ENCODE measurements at regions not wholly inside any gene's neighbourhood (a gene's known extent, or its start where the extent isn't known, plus 50 kb on each side); places are given as distances from the start of the nearest gene placed in this dataset.

DNA sequence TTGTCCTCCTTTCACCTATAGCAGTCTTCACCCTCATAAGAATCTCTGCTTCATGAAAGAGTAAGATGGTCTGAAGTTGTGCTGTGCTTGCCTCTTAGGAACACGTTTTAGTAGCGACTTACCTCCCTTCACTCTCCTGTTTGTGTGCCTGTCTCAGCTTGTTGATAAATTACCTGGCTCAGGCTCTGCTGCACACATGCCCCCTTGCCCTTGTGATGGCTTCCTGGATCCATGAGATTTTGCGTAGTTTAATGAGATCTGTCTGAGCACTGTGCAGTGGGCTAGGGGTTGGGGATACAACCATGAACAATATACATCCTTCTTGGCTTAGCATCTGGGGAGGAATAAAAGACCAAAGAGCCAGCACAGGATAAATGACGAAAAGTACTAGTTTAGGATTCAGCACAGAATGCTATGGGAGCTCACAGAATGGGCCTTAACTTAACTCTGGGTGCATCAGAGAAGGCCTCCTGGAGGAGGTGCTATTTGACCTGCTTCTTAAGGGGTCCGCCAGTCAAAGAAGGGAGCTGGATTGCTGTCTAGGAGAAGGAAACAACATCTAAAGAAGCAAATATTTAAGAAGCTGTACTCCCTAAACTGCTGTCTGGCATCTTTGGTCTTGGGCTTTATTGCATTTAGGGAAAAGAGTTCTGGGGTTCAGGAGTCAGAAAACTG, 175.7 kb upstream of the PLXNA2 start:
- no peak for DNase-seq (ENCODE audit: low read depth in 3 of 3)

DNA sequence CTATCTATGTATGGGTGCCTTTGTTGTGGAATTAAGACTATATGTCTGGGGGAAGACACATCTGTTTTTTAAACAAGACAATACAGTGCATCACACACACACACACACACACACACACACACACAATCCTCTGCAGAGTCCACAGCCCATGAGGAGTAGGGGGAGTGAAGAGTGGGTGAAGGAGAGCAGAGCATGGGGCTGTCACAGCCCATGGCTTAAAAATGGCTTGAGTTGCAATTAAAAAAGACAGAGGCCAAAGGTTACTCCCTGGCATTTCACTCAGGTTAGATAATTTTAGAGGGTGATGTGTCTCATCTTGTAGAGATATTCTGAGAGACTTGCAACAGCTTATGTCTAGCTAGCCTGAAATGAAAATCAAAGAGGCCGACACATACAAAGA, 176.5 kb upstream of the PLXNA2 start:
- DNase-seq (ENCODE audit: low read depth in 3 of 3), result no peak

DNA sequence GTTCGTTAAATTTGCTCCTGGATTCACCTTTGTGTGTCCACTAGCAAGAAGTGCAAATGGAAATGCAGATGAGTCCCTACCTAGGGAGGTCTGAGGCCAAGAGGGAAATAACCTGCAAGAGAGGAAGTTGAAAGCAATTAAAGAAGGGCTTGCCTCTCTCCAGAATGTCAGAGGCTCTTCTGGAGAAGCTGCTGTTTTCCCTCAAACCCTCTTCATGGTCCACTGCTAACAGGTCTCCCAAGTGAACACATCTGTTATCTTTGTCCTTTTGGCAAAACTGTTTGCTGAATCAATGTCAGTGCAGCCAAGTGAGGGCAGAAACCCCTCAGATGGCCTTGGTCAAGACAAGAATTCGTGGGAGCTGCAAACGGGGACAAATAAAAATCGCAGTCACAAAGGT, 177.3 kb upstream of the PLXNA2 start:
- DNase-seq (ENCODE audit: low read depth in 3 of 3), result no peak

DNA sequence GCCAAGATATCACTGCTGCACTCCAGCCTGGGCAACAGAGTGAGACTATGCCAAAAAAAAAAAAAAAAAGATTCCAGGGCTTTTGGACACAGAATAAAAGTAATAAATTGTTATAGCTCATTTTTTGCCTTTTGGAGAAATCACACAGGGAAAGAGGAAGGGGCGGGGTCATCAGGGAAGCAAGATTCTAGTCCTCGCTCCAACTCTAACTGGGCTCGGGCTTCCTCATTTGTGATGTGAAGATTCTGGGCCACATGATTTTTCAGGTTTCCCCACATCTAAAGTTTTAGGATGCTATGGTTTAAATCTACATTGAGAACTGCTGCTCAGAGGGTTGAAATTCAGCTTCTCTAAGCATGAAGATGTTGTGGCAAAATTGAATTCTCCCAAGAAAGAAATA, 179.3 kb upstream of the PLXNA2 start:
- DNase-seq (ENCODE audit: low read depth in 3 of 3), result no peak

DNA sequence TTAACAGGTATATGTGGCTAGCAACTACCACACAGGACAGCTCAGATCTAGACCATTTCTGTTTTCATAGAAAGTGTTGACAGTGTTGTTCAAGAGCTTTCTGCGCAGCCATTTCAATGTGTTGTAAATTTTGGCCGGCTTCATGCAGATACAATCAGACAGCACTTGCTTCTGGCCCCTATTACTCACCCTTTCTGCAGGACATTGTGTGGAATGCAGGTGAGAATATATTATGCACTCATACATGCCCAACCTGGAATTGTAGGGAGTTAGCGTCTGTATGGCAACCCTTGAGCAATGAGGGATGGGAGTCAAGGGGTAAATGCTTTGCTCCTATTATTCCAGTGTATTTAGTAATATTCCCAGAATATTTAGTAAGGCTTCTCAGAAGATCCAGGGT, 180.9 kb upstream of the PLXNA2 start:
- DNase-seq (ENCODE audit: low read depth in 3 of 3), result no peak

DNA sequence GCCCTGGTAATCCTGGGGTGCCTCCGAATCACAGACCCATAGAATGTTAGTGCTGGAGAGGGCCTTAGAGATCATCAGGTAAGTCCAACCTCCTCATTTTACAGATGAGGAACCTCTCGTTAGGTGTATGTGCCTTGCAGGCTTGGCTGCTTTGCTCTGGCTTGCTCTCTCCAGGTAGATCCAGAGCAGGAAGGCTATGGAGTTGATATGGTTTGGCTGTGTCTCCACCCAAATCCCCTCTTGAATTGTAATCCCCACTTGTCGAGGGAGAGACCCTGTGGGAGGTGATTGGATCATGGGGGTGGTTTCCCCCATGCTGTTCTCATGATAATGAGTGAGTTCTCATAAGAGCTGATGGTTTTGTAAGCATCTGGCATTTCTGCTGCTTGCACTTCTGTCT, 186.0 kb upstream of the PLXNA2 start:
- DNase-seq (ENCODE audit: low read depth in 3 of 3), result no peak

DNA sequence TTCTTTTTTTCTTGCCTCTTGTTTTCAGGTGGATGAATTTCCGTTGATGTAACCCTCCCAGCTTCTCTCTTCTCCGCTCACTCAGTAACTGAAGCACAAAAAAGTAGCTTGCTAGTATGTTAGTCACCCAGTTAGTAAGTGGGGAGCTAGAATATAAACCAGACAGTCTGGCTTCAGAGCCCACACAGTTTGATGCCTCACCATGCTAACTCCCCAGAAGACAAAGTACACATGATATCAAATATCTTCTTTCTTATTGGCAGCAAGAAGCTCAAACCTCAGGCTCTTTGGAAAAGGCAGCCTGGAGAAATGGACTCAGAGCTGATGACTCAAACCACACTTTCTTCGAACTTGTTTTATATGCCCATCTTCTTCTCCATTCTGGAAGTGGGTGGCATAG, 187.5 kb upstream of the PLXNA2 start:
- no peak for DNase-seq (ENCODE audit: low read depth in 3 of 3)

DNA sequence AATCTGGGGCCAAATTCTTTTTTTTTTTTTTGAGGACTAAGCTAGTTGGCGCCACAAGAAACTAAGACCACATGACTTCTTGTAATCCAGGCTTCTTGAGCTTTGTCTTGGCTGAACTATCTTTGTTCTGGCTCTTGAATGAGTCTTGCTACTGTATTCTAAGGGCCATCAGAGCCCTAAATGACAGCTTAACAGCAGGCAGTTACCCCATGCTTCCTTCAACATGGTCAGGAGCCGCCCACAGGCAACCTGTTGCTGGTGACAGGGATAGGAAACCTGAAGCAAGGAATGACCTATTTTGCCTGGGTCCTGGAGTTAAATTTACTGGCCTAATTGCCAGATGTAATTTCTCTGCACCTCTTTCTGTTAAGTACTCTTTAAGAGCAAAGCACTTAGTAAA, 188.2 kb upstream of the PLXNA2 start:
- no peak for DNase-seq (ENCODE audit: low read depth in 3 of 3)

DNA sequence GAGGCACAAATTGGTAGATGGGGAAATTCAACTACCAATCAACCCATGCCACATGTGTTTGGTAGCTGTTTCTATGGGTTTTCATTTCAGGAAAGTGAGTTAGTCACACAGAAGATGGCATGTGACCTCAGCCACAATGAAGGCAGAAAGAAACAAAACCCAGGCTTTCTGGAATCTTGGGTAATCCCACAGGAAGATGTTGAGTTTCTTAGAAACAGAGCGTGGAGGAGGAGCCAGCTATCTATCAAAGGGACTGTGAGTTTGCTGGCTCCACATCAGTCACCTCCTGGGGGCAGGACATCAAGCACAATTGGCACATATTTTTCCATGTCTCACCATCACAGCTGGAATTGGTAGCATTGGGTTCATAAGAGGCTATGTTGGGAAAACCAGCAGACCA, 188.9 kb upstream of the PLXNA2 start:
- DNase-seq (ENCODE audit: low read depth in 3 of 3), result no peak

DNA sequence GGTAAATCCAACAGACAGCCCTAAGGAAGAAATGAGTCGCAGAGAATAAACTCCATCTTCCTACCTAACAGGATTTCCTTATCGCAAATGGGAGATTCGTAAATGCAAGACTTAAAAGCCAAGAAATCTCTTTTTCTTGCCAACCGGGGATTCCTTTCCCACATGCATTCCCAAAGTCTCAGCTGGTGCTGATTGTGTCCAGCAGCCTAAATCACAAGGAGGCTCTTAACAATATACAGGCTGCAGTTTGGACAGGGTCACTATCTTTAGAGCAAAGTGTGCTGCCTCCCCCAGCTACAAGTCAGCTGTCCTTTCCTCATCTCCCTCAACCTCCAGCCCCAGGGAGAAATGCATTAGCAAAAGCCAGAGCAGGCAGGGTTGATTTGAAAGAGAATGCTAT, 189.8 kb upstream of the PLXNA2 start:
- no peak for DNase-seq (ENCODE audit: low read depth in 3 of 3)

DNA sequence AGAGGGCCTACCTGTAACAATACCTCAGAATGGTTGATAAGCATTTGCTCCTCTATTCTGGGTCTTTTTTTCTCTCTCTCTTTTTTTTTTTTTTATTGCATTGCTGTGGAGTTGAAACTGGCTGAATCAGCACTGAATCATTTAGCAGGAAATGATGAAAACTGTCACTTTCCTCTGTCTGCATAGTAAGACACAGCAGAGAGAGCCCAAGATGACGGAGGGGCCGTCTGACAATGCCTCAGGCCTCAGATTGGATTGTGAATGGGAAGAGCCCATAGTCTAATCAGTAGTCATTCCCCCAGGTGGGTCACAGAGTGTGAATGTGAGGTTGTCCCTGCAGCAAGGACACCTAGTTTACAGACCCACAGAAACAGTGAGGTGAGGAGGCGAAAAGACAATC, 193.2 kb upstream of the PLXNA2 start:
- no peak for DNase-seq (ENCODE audit: low read depth in 3 of 3)

DNA sequence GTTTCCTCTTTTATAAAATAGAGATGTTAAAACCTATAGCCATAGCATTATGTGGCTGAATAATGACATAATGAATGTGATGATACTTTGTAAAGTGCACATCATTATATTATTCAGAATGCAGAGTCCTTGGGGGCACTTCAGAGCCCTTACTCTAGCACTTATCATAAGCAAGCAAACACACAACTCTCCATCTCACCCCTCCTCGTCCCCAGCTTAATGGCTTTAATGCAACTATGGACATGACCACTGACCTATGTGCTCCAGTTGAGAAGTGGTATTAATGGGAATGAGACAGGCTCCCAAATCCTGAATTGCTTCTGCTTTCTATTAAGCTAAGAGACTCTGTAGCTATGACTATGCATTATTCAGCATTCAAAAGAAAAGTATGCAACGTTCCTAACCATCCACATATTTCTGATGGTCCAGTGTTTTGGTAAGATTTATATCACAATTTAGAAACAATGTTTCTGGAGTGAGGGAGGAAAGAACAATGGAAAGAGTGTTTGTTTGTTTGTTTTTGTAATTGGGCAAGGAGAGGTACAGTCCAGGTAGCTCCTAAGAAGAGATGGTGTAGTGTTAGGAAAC, 194.0 kb upstream of the PLXNA2 start:
- no peak for DNase-seq (ENCODE audit: low read depth in 3 of 3)

DNA sequence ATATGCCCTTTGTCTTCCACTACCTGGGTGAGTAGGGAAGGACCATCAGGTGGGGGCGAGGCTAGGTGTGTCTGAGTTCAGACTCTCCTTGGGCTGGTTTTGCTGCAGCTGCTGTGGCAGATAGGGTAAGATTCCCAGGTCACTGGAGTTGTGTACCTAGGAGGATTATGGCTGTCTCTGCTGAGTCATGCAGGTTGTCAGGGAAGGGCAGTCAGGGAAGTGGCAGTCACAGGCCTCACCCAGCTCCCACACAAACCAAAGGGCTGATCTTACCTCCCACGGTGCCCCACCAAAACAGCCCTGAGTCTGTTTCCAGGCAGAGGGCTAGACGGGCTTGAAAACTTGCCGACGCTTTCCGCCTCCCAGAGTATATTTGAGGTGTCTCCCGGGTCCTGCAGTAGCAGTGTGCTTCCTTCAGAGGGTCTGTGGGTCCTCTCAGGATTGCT, 201.6 kb upstream of the PLXNA2 start:
- DNase-seq (ENCODE audit: low read depth in 3 of 3), result no peak

DNA sequence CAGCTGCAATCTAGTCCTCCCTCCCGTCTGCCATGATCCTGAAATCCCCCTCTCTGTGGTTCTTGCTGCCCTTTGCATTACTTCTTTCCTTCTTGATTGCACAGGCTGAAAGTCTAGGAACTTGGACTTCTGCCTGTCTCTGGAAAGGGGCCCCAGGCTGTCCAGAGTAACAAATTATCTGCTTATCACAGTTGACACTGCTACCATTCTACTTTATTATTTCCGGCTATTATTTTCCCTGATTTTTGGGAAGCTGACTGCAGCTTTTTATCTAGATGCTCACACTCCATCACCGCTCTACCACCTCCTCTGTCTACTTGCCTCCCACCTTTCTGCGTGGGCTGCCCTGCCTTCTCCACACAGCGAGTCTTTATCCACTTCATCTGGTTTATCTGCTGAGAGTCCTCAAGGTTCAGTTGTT, 202.1 kb upstream of the PLXNA2 start:
- no peak for DNase-seq (ENCODE audit: low read depth in 3 of 3)

DNA sequence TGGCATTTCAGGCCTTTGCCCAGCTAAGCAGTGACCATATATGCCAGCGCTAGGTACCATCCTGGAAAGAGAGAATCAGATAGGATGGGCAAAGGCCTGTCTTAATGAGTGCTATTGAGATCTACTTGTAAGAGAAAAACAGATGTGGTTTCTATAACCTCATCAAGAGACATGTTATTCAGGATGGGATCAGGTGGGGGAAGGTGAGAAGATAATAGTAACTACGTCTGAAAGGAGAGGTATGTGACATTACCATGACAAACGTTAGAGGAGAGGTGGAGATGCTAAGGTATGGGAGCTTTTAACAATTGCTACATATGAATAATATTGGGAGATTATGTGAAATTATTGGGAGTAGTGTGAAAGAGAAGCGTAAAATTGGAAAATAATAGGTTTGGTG, 204.2 kb upstream of the PLXNA2 start:
- DNase-seq (ENCODE audit: low read depth in 3 of 3), result no peak

DNA sequence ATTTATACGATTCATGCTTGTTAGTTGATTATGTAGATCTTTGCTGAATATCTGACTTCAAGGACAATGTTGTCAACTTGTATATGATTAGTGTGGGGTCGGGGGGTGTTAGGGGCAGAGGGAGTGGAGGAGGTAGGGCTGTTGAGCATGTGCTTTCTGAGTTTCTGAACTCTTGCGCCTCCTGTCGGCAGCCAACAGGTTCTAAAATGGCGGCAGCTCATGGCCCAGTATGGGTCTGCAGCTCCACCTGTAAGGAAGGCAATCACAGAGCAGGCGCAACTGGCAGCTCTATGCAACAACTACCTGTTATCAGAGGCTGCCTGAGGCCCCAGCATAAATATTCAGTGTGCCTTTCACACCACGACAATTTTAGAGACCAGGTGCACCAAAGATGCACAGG, 205.8 kb upstream of the PLXNA2 start:
- no peak for DNase-seq (ENCODE audit: low read depth in 3 of 3)

DNA sequence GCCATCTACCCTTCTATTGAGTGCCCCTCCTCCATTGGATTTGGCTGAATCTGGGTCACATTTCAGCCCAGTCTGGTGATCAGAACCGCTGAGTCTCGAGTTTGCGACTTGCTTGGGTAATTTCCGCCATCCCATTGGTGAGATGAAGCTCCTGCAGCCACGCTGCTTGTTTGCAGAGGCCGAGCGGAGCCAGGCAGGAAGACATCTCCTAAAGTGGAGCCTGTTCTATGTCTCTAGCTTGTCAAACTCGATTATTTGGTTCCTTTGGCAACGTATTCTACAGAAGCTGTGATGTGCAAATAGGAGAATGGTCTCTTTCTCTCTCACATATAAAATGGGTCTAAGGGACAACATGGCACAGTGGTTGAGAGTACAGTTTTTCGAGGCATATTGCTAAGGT, 206.8 kb upstream of the PLXNA2 start:
- no peak for DNase-seq (ENCODE audit: low read depth in 3 of 3)

DNA sequence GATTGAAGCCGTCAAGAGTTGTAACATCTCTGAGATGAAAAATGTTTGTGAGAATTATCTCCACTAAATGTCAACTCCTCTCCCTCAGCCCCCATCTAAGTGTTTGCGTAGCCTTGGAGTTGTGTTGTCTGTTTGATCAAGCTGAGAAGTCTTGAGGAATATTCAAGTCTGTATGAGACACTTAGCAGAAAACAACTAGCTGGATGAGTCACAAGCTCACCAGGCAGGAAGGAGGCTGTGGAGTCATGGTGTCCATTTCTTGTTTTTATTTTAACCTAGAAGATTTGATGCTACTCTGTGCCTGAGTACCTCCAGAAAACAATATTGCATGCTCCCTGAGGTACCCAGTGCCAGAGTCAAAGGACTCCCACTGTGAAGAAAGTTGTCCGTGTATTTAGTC, 211.6 kb upstream of the PLXNA2 start:
- DNase-seq (ENCODE audit: low read depth in 3 of 3), result no peak

DNA sequence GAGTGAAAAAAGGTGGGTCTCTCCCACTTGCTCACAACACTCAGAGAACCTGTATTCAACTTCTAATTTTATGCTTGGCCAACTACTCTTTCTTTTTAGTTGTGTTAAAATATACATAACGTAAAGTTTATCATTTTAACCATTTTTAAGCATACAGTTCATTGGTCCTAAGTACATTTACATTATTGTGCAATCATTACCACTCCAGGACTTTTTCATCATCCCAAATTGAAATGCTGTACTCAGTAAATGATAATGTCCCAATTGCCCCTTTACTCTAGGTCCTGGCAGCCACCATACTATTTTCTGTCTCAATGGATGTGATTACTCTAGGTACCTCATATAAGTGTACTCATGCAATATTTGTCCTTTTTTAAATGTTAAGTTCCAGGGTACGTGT, 212.3 kb upstream of the PLXNA2 start:
- no peak for DNase-seq (ENCODE audit: low read depth in 3 of 3)

DNA sequence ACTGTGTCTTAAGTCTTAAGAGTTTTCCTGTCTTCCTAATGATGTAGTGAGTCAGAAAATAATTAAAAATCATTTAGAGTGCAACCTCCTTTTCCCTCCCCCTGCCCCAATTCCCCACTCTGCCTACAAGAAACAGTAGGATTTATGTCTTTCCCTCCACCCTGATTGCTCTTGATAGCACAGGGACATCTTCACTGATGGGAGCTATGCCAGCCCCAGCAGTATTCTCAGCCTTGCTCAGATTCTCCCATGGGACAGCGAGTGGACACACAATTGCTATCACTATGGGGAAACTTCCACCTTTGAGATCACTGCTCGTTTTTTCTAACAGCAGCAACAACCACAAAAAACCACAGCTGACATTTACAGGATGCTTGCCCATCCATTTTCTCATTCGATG, 216.6 kb upstream of the PLXNA2 start:
- DNase-seq (ENCODE audit: low read depth in 3 of 3), result no peak

DNA sequence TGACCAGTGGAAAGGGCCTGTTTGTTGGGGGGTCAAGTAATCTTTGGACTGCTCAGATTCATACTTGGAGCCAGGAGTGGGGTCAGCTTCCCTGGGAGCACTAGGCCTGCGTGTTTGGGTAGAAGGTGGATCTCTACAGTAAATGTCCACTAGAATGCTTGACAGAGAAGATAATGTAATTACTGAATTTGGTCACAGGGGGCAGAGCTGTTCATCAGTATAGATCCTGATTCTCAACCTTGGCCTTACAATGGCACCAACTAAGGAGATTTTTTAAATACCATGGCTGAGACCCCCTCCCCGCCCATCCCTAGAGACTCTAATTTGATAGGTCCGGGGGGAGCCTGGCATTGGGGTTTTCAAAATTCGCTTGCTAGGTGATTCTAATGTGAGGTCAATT, 217.5 kb upstream of the PLXNA2 start:
- DNase-seq (ENCODE audit: low read depth in 3 of 3), result no peak

DNA sequence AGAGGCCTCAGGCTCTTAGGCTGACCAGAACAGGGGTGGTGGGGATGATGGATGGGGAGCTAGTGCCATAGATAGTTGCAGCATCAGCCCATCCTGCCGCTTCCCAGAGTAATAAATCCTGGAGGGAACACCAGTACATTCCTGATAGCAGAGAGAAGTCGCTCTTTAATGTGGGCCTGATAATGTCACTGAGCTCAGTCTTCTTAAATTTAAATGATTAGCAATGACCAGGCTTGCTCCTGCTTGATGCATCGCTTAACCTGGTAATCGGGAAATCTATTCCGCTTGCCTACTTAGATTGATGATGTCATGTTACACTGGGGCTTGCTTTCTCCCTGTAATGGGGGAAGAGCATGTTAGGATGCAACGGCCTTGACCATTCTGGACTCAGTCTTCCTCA, 218.6 kb upstream of the PLXNA2 start:
- DNase-seq (ENCODE audit: low read depth in 3 of 3), result no peak

DNA sequence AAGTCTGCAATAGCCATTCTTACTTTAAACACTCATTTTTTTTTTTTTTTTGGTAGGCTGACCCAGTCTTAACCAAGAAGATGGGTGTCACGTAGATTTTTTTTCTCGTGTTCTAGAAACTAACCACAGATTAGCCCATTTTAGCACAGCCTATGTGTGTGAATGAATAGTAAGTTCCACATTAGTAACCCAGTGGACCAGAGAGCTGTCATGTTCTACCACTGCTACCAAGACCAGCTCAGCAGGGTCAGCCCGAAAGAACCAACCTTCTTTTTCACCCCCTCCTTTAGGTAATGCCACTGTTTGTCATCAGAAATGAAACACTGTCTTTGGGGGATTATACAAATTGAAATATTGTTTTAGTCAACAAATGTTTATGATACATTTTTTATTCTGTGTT, 221.1 kb upstream of the PLXNA2 start:
- no peak for DNase-seq (ENCODE audit: low read depth in 3 of 3)

Data from stimulated activated CD4-positive, alpha-beta T cell treated with anti-CD3 and anti-CD28 coated beads, TNF-alpha, amount 100 ng/mL, for 4 hours (primary cell).